Neural progenitor cell (in vitro differentiated cells): ENCODE measurements at regions not wholly inside any gene's neighbourhood (a gene's known extent, or its start where the extent isn't known, plus 50 kb on each side); places are given as distances from the start of the nearest gene placed in this dataset.
A peak's percentile ranks its signal among the peaks of the same experiment; 100 is the strongest.

ENCODE experiments used
- DNase-seq: peaks from one replicate; pipeline ENCODE4 v3.0.0-alpha.2; 2016; ENCODE audit warnings: low spot score
- H2AFZ ChIP-seq: fragments of 200-600 bp; sonication (generic); replicated peaks from 2 replicates; pipeline ENCODE4 v1.6.1; 2016; ENCODE audit warnings: antibody characterized with exemption
- H3F3A ChIP-seq: fragments of 200-600 bp; sonication (generic); 2 replicates; pipeline ENCODE4 v1.6.1; 2016; ENCODE audit warnings: antibody characterized with exemption, low read depth
- H3K27ac ChIP-seq: fragments of 200-600 bp; sonication (generic); 2 replicates; pipeline ENCODE4 v1.5.1; 2016; ENCODE audit warnings: mild to moderate bottlenecking
- H3K27me3 ChIP-seq: fragments of 200-600 bp; sonication (generic); 2 replicates; pipeline ENCODE4 v1.6.1; 2016; ENCODE audit warnings: mild to moderate bottlenecking, moderate library complexity
- H3K36me3 ChIP-seq: fragments of 200-600 bp; sonication (generic); 2 replicates; pipeline ENCODE4 v1.5.1; 2016
- H3K4me1 ChIP-seq: fragments of 200-600 bp; sonication (generic); 2 replicates; pipeline ENCODE4 v1.6.1; 2016; ENCODE audit warnings: mixed run types
- H3K4me2 ChIP-seq: fragments of 200-600 bp; sonication (generic); 2 replicates; pipeline ENCODE4 v1.6.1; 2016
- H3K4me3 ChIP-seq: fragments of 200-600 bp; sonication (generic); 2 replicates; pipeline ENCODE4 v1.5.1; 2016
- H3K79me2 ChIP-seq: fragments of 200-600 bp; sonication (generic); 2 replicates; pipeline ENCODE4 v1.6.1; 2016; ENCODE audit warnings: low read depth
- H3K9ac ChIP-seq: fragments of 200-600 bp; sonication (generic); 2 replicates; pipeline ENCODE4 v1.6.1; 2016
- H3K9me3 ChIP-seq: fragments of 200-600 bp; sonication (generic); 2 replicates; pipeline ENCODE4 v1.5.1; 2016; ENCODE audit warnings: low read depth
- H4K20me1 ChIP-seq: fragments of 200-600 bp; sonication (generic); 2 replicates; pipeline ENCODE4 v1.6.1; 2016; ENCODE audit warnings: low read depth
- H3K27ac Mint-ChIP-seq: 3 replicates; pipeline ENCODE4 v1.8.0; 2021; ENCODE audit warnings: mixed read lengths
- H3K27me3 Mint-ChIP-seq: 2 replicates; pipeline ENCODE4 v1.8.0; 2022; ENCODE audit warnings: low read depth, mild to moderate bottlenecking, inconsistent platforms, moderate library complexity, mixed read lengths; ENCODE audit not compliant: insufficient read depth
- H3K36me3 Mint-ChIP-seq: 3 replicates; pipeline ENCODE4 v1.8.0; 2021; ENCODE audit warnings: mixed read lengths
- H3K4me1 Mint-ChIP-seq: 3 replicates; pipeline ENCODE4 v1.8.0; 2021; ENCODE audit warnings: mixed read lengths
- H3K4me3 Mint-ChIP-seq: 3 replicates; pipeline ENCODE4 v1.8.0; 2021; ENCODE audit warnings: mild to moderate bottlenecking, moderate library complexity, mixed read lengths
- H3K9me3 Mint-ChIP-seq: 3 replicates; pipeline ENCODE4 v1.8.0; 2020; ENCODE audit warnings: mixed read lengths
- CTCF ChIP-seq: fragments of 200-600 bp; sonication (generic); IDR thresholded peaks from 2 replicates; pipeline ENCODE4 v1.5.1; 2017; ENCODE audit warnings: antibody characterized with exemption, mild to moderate bottlenecking
- EZH2 ChIP-seq: fragments of 200-600 bp; sonication (generic); IDR thresholded peaks from 2 replicates; pipeline ENCODE4 v1.6.1; 2017; ENCODE audit warnings: antibody characterized with exemption, mild to moderate bottlenecking, moderate library complexity
- EZH2phosphoT487 ChIP-seq: fragments of 200-600 bp; sonication (generic); IDR thresholded peaks from 2 replicates; pipeline ENCODE4 v1.6.1; 2017; ENCODE audit warnings: antibody characterized with exemption

- no peaks in the 10 kb centered on the region for H4K20me1 ChIP-seq
- H3K9ac ChIP-seq, result no peak overlapping the region
- no peaks in the 10 kb centered on the region for H3K36me3 ChIP-seq
- peaks cover 12% of the 10 kb centered on the region for H3K4me1 ChIP-seq
- H3K27me3 ChIP-seq, result no peaks in the 10 kb centered on the region
- H3K9me3 ChIP-seq, result no peaks in the 10 kb centered on the region
- Mint-ChIP-seq H3K4me3 (no peak overlapping the region), H3K36me3 (peaks cover 2% of the 10 kb centered on the region), H3K27me3 (no peaks in the 10 kb centered on the region), H3K9me3 (peaks cover 16% of the 10 kb centered on the region), H3K27ac (no peak overlapping the region), H3K4me1 (peaks cover 18% of the 10 kb centered on the region)
- H3K27ac ChIP-seq, result no peak overlapping the region
- H3K4me2 ChIP-seq, result no peak overlapping the region
- peak; percentile 79 for TF ChIP-seq CTCF
- TF ChIP-seq EZH2phosphoT487, result no peak
- peak; percentile 54 for DNase-seq
- H3K4me3 ChIP-seq, result no peak overlapping the region
- no peaks in the 10 kb centered on the region for H3F3A ChIP-seq
- H3K79me2 ChIP-seq, result no peaks in the 10 kb centered on the region
- no peak overlapping the region for H2AFZ ChIP-seq
These were observed 299.4 kb downstream of the SNX13 start for GRCh38 chr7:17640730-17641377.

GRCh38 chr7:17645500-17645899 lies 294.8 kb downstream of the SNX13 start:
- H3K4me3 ChIP-seq, result no peak overlapping the region
- H3K4me1 Mint-ChIP-seq, result no peaks in the 10 kb centered on the region
- no peaks in the 10 kb centered on the region for H3K4me1 ChIP-seq
- no peaks in the 10 kb centered on the region for H3K27me3 Mint-ChIP-seq
- no peaks in the 10 kb centered on the region for H4K20me1 ChIP-seq
- H3K9me3 ChIP-seq, result no peaks in the 10 kb centered on the region
- peaks cover 16% of the 10 kb centered on the region for H3K9me3 Mint-ChIP-seq
- DNase-seq, result no peak
- H3K27ac ChIP-seq, result no peak overlapping the region
- H3K79me2 ChIP-seq, result no peaks in the 10 kb centered on the region
- no peak overlapping the region for H3K4me3 Mint-ChIP-seq
- H2AFZ ChIP-seq, result no peak overlapping the region
- H3K9ac ChIP-seq, result no peak overlapping the region
- no peak overlapping the region for H3K27ac Mint-ChIP-seq
- H3K36me3 Mint-ChIP-seq, result peaks cover 2% of the 10 kb centered on the region
- H3K36me3 ChIP-seq, result no peaks in the 10 kb centered on the region
- TF ChIP-seq CTCF (no peak), EZH2 (no peak), EZH2phosphoT487 (no peak)
- no peak overlapping the region for H3K4me2 ChIP-seq
- H3F3A ChIP-seq, result no peaks in the 10 kb centered on the region
- no peaks in the 10 kb centered on the region for H3K27me3 ChIP-seq

- H3K79me2 ChIP-seq, result no peaks in the 10 kb centered on the region
- H3K27ac ChIP-seq, result no peak overlapping the region
- no peak overlapping the region for H3K9ac ChIP-seq
- H3K4me2 ChIP-seq, result no peak overlapping the region
- no peak overlapping the region for H3K4me3 ChIP-seq
- no peak for DNase-seq
- H4K20me1 ChIP-seq, result no peaks in the 10 kb centered on the region
- Mint-ChIP-seq H3K4me1 (no peaks in the 10 kb centered on the region), H3K27me3 (no peaks in the 10 kb centered on the region), H3K27ac (no peak overlapping the region), H3K4me3 (no peak overlapping the region), H3K36me3 (peaks cover 2% of the 10 kb centered on the region), H3K9me3 (peaks cover 16% of the 10 kb centered on the region)
- H3K27me3 ChIP-seq, result no peaks in the 10 kb centered on the region
- H3F3A ChIP-seq, result no peaks in the 10 kb centered on the region
- TF ChIP-seq EZH2phosphoT487 (no peak), CTCF (peak; percentile 22)
- no peaks in the 10 kb centered on the region for H3K36me3 ChIP-seq
- no peaks in the 10 kb centered on the region for H3K4me1 ChIP-seq
- H2AFZ ChIP-seq, result no peak overlapping the region
- no peaks in the 10 kb centered on the region for H3K9me3 ChIP-seq
These were observed 293.9 kb downstream of the SNX13 start for GRCh38 chr7:17646253-17646956.
